ENCODE measurements at regions not wholly inside any gene's neighbourhood (a gene's known extent, or its start where the extent isn't known, plus 50 kb on each side); places are given as distances from the start of the nearest gene placed in this dataset.
"Not testable (repeated sequence)": the region's sequence is repeated elsewhere in the genome, so short reads cannot be mapped to it uniquely, and the experiment has no call there.

DNA sequence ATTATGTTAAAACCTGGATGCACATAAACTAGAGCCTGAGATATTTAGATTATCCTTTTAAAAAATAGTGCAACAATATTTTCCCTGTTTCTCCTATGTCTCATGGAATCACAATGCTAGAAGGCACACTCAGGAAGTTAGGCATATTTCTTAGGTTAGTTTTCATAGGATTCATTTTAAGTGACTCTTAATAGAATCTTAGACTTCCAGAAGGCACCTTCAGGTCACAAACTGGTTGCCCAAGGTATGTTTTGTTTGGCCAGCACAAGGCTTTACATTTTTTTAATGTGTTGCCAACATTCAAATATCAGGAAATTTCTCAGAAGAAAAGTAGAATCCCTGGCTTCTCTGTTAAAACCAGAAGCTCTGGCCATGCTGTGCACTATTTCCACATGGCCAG lies 129.3 kb downstream of the LNPK start:
- no peak for DNase-seq

DNA sequence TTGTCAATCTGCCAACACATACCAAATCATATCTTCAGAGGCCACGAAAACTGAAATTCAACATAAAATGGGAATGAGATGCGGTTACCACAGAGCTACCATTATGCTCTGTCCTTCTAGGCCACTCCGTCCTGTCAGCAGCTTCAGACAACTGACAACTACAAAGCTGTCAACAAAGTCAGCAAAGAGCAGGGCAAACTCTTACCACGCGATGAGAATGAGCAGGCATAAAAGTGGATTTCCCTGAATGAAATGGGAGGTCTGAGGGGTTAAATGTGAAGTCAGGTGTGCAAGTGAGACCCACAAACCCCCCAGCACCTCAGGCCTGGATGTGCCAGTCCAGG lies 130.1 kb downstream of the LNPK start:
- DNase-seq = no peak

DNA sequence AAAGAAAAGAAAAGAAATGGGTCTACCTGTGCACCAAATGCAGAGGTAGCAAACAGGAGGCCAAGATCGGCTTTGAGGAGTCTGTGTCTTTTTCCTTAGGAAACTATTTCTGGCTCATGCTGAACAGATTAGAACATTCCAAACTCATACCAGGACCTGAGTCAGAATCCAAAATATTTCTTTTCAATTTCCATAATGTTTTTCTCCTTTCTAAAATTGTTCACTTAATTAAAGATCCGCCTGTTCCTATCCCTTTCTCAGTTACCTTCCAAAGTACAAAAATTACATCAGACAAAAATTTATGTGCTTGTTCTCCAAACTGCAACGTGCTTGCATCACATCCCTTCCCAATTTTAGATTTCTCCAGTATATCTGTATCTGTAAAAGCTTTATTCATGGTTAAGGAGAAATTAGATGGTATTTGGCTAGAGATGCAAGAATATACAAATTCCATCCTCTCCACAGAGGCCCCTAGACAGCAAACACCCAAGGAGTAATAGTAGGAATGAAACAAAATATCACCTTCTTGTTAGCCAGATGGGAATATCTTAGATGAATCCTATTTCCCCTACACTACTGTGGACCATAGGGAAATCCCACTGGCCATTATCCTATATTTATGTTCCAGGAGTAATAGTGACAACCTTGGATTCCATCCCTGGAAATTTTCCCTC lies 130.6 kb downstream of the LNPK start:
- no peak for DNase-seq

DNA sequence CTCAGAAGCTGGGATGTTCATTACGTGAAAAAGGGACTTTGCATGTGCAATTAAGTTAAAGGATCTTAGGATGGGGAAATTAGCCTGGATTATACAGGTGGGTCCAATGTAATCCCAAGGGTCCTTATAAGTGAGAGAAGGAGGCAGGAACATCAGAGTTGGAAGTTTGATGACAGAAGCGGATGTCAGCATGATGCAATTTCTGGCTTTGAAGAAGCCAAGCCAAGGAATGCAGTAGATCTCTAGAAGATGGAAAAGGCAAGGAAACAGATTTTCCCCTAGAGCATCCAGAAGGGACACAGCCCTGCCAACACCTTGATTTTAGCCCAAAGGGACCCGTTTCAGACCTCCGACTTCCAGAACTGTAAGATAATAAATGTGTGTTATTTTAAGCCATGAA lies 136.4 kb downstream of the LNPK start:
- no peak for DNase-seq

DNA sequence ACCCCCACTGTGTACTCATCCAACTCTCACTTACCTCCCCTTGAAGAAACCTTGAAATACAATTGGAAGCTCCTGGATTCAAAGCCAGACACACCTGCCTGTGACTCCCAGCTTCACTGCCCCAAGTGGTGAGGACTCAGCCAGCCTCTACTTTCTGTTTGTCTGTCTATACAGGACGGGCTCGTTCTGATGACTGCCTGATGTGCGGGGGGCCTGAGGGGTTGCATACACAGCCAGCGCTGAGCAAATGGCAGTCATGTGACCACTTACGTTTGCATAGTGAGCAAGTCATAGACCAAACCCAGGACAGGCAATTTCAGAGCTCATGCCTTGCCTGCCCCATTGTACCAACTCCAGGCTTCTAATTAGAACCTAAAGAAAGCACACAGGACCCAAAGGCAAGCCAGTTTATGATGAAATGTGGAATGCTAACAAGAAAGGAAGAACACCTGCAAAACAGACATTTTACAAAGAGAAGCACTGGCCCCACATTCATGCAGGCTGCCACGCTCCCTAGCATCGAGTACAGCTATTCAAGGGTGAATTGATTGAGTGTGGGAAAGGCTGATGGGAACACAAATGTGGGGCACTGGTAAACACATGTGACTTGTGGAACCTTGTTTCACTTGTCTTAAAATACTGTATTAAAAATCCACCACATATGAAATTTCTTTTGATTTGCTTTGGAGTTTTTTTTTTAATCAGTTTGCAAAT lies 137.8 kb downstream of the LNPK start:
- DNase-seq = no peak

DNA sequence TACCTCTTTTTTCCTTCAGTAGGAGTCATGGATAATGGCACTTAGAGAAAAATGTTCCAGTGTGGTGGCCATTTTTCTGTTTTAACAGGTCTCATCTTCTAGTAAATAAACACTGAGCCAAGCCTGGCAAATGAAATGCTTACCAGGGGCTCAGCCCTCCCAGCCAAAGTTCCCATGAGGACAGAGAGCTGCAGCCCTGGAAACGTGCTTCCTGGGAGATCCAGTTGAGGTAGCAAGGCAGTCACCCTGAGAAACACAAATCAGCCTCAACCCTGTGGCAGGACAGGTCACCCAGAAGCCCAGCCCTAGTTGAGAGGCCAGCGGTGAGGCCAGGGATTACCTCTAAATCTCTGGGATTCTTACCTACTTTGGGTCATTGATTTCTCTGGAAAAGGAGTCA lies 140.1 kb downstream of the LNPK start:
- DNase-seq = no peak

DNA sequence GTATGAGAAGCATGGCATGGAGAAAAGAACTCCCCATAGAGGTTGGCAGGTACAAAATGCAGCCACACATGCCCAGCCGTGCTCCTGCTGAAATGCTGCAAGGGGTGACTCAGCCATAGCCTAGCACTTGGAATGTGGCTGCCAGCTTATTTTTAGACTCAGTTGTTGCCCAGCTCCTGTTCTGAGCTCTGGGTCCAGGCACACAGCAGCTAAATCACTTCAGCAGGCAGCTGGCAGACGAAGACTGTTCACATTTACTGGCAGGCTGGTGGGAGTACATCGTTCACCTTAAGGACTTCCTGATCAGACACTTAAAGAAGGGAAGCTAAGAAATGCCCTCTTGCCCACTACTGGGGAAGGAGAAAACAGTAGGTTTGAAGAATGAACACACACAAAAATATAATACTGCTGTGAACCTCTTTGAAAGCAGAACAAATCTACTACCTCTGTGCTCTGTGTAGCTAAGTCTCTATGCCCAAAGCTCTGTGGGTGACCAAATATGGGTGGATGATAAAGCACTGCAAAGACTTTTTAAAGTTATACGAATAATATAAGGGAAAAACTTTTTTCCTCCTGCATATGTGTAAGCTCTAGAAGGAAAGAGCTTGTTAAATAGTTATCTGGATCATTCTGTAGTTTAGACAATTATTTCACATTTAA lies 146.1 kb downstream of the LNPK start:
- DNase-seq = no peak

DNA sequence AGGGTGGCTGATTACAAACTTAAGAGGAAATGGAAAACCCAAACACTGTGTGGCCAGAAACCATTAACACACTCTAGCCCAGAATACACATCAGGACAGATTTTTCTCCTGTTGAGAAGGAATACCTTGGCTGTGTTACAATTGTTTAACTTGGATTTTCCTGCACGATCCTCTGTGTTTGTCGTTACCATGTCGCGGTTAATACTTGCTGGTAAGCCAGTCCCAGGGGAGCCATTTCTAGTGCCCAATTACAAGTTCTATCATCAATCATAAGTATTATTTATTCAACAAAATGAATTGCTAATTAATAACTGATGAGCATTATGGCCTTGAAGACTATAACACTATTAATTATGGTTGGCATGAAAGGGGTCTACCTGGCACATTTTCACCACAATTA lies 146.8 kb downstream of the LNPK start:
- DNase-seq = no peak

DNA sequence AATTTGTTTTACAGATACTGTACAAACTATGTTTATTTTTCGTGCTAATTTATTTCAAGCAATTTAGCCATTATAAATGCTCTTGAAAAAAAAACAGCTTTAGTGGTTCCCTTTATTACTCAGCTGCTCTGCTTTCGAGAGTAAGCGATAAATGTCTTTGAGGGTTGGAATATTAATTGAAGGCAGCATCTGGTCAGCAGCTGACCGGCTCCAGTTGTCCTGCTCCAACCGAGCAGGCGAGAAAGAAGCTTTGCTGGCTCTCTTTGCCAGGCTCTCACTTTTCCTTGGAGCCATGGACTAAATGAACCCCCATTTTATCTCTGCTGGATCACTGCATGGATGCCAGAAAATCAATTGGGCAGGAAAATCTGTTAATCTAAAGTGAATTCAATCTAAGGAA lies 147.4 kb downstream of the LNPK start:
- DNase-seq = no peak

DNA sequence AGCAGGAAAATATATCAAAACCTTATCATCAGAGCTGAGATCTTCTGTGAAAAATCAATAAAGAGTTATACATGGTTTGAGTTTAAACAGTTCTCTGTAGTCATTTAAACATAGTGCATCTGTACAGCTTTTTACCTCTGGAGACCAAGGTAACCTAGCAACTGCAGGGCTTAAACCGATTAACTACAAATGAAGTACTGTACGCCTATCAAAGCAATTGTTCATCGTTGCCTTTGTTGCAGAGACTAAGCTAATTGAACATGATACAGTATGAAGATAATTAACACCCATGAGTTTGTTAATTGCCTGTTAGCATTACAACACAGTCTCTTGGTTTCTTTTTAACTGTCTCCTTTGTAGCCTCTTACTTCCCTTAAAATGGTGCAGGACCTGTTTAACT lies 147.9 kb downstream of the LNPK start:
- DNase-seq = no peak

DNA sequence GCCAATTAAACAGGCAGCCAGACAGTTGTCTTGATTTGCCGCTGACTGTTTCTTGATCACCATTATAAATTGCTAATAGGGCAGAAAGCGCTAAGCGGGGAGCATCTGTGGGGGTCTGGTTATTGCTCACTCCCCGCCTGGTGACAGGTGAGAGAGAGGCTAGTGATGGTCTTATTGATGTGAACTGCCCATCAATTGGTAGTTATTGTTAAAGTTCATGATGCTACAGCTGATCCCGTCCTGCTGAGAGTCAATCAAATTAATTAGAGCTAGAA lies 148.5 kb downstream of the LNPK start:
- DNase-seq = no peak

DNA sequence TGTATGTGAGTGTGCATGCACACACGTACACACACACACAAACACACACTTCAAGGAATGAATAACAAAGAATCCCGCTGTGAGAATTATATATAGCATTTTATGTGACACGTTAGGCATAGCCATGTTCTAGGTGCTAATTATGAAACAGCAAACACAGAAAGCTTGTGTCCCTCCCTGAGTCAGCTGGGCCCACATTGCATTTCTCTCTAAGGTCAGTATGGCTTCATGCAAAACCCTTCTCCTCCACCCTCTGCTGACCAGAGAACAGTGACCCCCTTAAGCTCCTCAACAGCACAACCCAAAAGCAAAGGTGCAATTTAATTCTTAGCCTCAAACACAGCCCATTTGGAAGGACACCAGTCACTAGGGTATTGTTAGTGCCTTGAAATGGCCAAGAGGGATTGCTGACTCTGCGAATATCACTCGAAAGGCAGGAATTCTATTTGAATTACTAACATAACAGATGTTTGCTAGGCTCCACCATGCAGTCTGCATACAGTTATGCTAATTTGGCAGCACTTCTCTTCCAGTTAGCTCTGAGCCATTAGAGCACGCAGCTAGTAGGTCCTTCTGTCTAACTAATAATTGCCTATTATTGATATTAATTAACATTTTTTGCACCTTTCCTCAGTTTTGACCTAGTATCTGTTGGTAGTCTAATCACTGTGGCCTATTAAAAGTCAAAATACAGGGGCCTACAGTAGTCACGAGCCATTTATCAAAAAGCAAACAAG lies 149.0 kb downstream of the LNPK start:
- DNase-seq = no peak

DNA sequence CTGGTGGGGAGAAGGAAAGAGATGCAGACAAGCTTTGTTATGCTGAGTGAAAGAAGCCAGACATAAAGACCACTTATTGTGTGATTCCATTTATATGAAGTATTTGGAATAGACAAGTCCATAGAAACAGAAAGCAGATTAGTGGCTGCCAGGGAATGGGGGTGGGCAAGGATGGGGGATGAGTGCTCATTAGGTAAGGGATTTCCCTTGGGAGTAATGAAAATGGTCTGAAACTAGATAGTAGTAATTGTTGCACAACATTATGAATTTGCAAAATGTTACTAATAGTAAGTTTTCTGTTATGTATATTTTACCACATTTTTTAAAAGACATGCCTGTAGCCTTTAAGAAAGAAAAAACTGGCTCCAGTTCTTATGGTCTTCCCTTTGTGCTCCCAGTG lies 154.9 kb downstream of the LNPK start:
- no peak for DNase-seq

DNA sequence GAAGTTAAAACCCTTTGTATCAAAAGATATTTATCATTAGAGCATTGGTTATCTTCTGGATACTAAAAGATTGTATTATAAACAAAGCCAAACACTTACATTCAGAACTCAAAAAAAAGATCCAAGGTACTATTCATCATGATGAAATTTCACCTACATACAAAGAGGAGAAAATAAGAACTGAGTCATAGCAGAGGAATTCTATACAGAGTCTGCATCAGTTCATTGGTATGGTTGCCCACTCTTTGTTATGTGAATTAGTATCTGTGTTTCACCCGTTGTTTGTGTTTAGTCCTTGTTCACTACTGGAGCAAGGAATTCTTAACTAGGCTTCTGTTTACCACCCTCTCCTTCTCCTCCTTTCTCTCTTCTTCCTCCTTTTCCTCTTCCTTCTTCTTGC lies 157.9 kb downstream of the LNPK start:
- DNase-seq = no peak

DNA sequence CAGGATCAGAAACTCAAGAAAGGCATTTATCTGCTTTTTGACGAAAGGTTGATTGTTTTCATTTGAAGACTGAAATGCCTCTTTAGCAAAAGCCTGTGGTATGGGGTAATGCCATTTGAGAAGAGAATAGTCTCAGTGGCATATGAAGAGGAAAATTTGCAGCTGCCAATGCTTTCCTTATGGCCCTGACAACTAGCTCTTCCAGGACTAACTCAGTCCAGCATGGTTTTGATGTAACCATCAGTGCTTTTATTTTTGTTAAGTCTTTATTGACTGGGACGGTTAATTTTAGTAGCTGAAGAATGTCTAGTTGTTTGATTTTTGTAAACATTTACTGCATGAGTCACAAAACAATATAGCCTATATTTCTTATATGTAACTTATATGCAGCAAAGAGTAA lies 158.4 kb downstream of the LNPK start:
- no peak for DNase-seq

DNA sequence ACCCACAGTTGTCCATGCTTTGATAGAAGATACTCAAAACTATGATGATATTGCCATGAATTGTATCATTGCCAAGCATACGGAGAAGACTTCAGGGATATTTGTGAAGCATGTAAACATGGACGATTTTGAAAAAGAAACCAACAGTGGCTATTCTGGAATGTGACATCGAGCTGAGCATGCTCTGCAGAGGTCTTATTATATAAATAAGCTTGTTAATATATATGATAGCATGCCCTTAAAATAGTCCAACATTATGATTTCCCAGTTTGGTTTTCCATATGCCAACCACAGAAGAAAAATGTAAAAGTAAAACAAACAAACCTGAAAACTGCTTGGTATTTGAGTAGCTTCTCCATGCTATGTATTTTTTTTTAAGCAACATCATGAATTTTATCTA lies 159.1 kb downstream of the LNPK start:
- no peak for DNase-seq

DNA sequence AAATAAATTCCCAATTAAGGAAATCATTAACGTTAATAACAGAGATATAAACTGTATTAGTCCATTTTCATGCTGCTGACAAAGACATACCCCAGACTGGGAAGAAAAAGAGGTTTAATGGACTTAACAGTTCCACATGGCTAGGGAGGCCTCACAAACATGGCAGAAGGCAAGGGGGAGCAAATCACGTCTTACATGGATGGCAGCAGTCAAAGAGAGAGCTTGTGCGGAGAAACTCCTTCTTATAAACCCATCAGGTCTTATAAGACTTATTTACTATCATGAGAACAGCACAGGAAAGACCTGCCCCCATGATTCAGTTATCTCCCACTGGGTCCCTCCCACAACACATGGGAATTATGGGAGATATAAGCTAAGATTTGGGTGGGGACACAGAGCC lies 161.3 kb downstream of the LNPK start:
- DNase-seq = not testable (repeated sequence)

DNA sequence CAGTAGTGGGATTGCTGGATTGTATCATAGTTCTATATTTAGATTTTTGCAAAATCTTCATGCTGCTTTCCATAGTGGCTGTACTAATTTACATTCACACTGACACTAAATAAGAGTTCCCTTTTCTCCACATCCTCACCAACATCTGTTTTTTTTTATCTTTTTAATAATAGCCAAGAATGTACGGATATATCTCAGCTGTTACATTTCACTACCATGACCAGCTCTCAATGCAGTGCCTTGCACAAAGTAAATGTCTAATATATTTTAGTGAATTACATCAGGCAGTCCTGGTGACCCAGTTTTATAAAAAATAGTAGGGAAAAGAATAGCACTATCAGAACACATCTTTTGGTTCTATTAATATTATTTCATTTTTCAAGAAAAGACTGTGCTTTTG lies 161.8 kb downstream of the LNPK start:
- DNase-seq = no peak

DNA sequence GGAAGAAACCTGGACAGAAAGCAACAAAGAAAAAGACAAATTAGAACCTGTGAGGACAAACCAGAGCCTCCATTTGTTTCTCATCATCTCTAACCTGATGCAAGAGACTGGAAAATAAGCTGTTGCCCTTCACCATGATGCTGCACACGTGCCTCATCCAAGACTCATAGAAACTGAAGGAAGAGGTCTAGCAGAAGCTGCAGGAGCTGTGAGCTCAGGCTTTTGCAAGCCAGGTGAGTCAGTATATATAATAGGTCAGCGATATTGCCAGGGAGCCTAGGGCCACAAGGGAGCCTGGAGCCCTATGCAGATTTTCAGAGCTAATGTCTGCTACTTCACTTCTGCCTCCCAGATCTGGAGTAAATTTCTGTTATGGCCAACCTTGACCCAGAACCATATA lies 163.1 kb downstream of the LNPK start:
- no peak for DNase-seq

DNA sequence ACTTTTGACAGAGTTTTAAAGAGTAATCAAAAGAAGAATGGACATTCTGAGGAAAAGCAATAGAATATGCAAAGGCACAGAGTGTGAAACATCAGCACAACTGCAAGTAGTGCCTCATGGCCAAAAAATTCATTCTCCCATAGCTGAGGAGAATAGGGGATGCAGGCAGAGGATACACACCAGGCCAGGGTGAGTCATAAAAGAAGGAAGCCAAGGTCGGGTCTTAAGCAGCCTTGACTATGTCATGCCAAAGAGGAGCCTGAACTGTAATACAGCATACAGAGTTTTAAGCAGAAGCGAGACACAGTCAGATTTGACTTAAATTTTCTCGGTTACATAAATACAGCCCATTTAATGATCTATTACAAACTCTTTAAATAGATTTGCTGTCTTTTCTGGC lies 165.0 kb downstream of the LNPK start:
- no peak for DNase-seq

DNA sequence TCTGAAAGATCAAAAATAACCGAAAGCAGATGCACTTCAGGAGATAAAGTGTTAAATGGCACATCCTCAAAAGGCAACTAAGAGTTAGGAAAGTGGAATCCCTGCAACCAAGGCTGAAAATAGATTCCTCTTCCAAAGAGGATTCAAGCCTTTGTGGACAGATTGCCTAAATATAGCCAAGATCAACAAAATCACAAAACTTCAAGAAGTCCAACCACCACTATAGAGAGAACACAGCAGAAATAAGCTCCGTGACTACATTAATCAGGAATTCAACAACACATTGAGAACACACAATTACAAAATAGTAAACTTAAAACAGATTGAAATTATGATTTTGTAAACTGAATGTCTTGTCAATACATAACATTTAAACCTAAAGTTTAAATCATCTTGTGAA lies 165.7 kb downstream of the LNPK start:
- no peak for DNase-seq

DNA sequence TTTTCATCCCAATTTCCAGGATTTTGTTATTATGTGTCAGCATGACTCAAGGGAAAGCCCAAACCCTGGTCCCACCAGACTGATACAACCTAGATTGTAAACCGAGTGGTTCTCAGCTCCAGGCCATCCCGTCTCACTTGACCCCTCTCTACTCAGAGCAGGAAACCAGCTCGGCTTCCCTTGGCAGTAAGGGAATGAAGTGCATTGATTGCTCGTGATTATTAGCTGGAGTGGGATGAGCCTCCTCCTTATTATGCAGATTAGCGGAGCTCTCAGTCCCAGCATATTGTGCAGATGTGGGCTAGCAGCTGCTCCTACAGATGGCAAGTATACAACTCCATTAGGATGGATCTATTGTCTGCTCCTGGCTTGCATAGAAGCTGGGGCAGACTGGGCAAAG lies 167.6 kb downstream of the LNPK start:
- no peak for DNase-seq

DNA sequence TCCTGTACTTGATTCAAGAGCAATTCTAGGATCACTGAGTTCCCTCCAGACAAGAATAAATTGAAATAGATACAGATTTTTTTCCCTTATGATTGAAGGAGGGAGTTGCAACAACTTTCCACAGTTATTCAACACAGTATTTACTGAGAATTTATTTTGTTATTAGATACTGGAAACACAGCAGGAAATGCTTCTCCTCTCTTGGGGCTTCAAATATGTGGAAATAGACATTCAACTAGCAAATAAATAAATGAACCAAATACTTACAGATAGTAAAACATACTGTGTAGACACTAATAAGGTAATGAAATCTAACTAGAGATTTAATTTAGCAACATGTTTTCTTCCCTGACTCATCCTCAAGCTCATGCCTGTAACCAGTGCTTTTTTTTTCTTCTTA lies 169.2 kb downstream of the LNPK start:
- DNase-seq = no peak

DNA sequence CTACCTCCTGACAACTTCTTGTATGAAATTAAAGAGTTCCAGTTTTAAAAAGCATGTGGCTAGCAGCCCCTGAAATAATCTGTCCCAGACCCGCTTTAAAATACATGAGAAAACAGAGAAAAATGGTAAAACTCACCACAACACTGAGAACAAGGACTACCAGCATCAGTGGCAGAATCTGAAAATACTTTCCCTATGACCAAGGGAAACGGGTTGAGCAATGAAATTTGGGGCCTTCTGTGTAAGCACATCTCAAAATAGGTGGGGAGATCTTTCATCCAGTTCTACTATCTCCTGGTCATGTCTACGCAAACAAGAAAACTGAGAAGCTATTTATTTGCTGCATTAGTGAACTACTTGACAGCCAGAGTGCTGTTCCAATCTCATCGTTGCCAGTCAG lies 172.3 kb downstream of the LNPK start:
- no peak for DNase-seq

Data from T-helper 2 cell (primary cell).